HEK293T (cell line): ENCODE measurements at regions not wholly inside any gene's neighbourhood (a gene's known extent, or its start where the extent isn't known, plus 50 kb on each side); places are given as distances from the start of the nearest gene placed in this dataset.

Source experiments
- BHLHE40 ChIP-seq: fragments of 450-650 bp; IDR thresholded peaks from 2 replicates; pipeline ENCODE4 v1.6.1; 2016; ENCODE audit warnings: mild to moderate bottlenecking, moderate library complexity, borderline replicate concordance
- ELF4 ChIP-seq: fragments of 450-650 bp; IDR thresholded peaks from 2 replicates; pipeline ENCODE4 v1.6.1; 2017; ENCODE audit warnings: antibody characterized with exemption
- FOXA1 ChIP-seq: fragments of 450-650 bp; IDR thresholded peaks from 2 replicates; pipeline ENCODE4 v1.6.1; 2016; ENCODE audit warnings: mild to moderate bottlenecking
- FOXM1 ChIP-seq: fragments of 450-650 bp; IDR thresholded peaks from 2 replicates; pipeline ENCODE4 v1.6.1; 2017; ENCODE audit warnings: mild to moderate bottlenecking, borderline replicate concordance
- HDGF ChIP-seq: fragments of 450-650 bp; IDR thresholded peaks from 2 replicates; pipeline ENCODE4 v1.6.1; 2017; ENCODE audit warnings: antibody characterized with exemption, borderline replicate concordance
- L3MBTL2 ChIP-seq: fragments of 450-650 bp; conservative IDR thresholded peaks from 2 replicates; pipeline ENCODE4 v1.6.1; 2016; ENCODE audit warnings: mild to moderate bottlenecking
- NFRKB ChIP-seq: fragments of 450-650 bp; IDR thresholded peaks from 2 replicates; pipeline ENCODE4 v1.6.1; 2016; ENCODE audit warnings: mild to moderate bottlenecking, moderate library complexity
- SP1 ChIP-seq: fragments of 450-650 bp; IDR thresholded peaks from 2 replicates; pipeline ENCODE4 v1.6.1; 2017
- SUZ12 ChIP-seq: fragments of 450-650 bp; IDR thresholded peaks from 2 replicates; pipeline ENCODE4 v1.6.1; 2016; ENCODE audit warnings: mild to moderate bottlenecking
- TARDBP ChIP-seq: fragments of 450-650 bp; IDR thresholded peaks from 2 replicates; pipeline ENCODE4 v1.6.1; 2016

- TF ChIP-seq TARDBP (no peak), ELF4 (no peak), FOXM1 (no peak), L3MBTL2 (no peak), NFRKB (no peak), SUZ12 (no peak), SP1 (no peak), BHLHE40 (no peak), HDGF (no peak), FOXA1 (no peak)
Observed at GRCh38 chr16:63904930-63905329, 1216.9 kb downstream of the CDH11 start.
